ENCODE measurements at regions not wholly inside any gene's neighbourhood (a gene's known extent, or its start where the extent isn't known, plus 50 kb on each side); places are given as distances from the start of the nearest gene placed in this dataset.

DNA sequence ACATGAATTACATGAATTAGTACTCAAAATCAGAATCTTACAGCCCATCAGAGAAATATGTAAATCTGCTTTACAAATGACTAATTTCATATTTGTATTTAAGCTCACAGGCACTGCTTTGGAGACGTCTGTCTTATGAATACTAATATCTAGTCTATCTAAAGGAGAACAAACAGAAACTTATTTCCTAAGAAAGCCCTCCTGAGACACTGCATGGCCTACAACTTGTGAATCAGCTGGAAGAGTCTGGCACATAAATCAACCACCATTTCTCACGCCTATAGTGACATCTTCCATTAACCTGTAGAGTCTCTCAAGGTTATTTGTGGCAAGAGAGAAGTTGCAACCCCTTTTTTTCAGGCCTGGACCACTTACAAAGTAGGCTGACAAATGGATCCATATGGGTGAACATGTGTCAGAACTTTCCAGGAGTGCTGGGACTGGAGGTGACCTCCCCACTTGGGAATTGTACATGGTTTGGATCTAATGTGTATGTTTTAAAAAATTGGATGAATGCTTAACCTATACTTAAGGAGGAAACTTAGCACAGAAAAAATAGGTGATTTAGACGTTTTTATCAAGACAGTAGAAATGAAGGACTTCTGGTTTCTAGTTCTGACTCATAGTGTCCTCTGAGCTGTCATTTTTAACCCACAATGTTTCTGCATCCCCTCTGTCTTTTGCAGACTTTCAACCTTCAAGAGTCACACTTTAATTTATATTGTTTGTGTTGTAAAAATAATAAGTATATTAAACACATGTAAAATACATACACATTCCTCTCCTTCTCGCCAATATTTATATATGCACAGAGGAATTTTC is 83.2 kb upstream of the ARHGAP24 start:
- no peak for TF ChIP-seq POLR2A (IDR thresholded peaks at IDR 0.05)
- TF ChIP-seq, protein P1, sequence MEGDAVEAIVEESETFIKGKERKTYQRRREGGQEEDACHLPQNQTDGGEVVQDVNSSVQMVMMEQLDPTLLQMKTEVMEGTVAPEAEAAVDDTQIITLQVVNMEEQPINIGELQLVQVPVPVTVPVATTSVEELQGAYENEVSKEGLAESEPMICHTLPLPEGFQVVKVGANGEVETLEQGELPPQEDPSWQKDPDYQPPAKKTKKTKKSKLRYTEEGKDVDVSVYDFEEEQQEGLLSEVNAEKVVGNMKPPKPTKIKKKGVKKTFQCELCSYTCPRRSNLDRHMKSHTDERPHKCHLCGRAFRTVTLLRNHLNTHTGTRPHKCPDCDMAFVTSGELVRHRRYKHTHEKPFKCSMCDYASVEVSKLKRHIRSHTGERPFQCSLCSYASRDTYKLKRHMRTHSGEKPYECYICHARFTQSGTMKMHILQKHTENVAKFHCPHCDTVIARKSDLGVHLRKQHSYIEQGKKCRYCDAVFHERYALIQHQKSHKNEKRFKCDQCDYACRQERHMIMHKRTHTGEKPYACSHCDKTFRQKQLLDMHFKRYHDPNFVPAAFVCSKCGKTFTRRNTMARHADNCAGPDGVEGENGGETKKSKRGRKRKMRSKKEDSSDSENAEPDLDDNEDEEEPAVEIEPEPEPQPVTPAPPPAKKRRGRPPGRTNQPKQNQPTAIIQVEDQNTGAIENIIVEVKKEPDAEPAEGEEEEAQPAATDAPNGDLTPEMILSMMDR (IDR thresholded peaks at IDR 0.05) = no peak
- TF ChIP-seq EP300 (IDR thresholded peaks at IDR 0.05) = no peak
